Nephron progenitor cell (in vitro differentiated cells): ENCODE measurements at regions not wholly inside any gene's neighbourhood (a gene's known extent, or its start where the extent isn't known, plus 50 kb on each side); places are given as distances from the start of the nearest gene placed in this dataset.

Source experiments
- DNase-seq: peaks from one replicate; pipeline ENCODE4 v3.0.0; 2021
- H3K27ac Mint-ChIP-seq: 2 replicates; pipeline ENCODE4 v1.8.0; 2021; ENCODE audit warnings: mild to moderate bottlenecking, moderate library complexity, mixed read lengths
- H3K27me3 Mint-ChIP-seq: 2 replicates; pipeline ENCODE4 v1.8.0; 2021; ENCODE audit warnings: mild to moderate bottlenecking, low read depth, mixed read lengths; ENCODE audit not compliant: poor library complexity
- H3K36me3 Mint-ChIP-seq: 2 replicates; pipeline ENCODE4 v1.8.0; 2021; ENCODE audit warnings: low read depth, mixed read lengths
- H3K4me1 Mint-ChIP-seq: 2 replicates; pipeline ENCODE4 v1.8.0; 2021; ENCODE audit warnings: mixed read lengths
- H3K4me3 Mint-ChIP-seq: 2 replicates; pipeline ENCODE4 v1.8.0; 2021; ENCODE audit warnings: mild to moderate bottlenecking, moderate library complexity, mixed read lengths
- H3K9me3 Mint-ChIP-seq: 2 replicates; pipeline ENCODE4 v1.8.0; 2021; ENCODE audit warnings: mild to moderate bottlenecking, moderate library complexity, mixed read lengths
- TF ChIP-seq, protein P1 (sequence below): fragments of 200-600 bp; sonication (generic); IDR thresholded peaks from 2 replicates; pipeline ENCODE4 v1.5.0; 2021; ENCODE audit warnings: antibody characterized with exemption

- TF ChIP-seq, protein P1, sequence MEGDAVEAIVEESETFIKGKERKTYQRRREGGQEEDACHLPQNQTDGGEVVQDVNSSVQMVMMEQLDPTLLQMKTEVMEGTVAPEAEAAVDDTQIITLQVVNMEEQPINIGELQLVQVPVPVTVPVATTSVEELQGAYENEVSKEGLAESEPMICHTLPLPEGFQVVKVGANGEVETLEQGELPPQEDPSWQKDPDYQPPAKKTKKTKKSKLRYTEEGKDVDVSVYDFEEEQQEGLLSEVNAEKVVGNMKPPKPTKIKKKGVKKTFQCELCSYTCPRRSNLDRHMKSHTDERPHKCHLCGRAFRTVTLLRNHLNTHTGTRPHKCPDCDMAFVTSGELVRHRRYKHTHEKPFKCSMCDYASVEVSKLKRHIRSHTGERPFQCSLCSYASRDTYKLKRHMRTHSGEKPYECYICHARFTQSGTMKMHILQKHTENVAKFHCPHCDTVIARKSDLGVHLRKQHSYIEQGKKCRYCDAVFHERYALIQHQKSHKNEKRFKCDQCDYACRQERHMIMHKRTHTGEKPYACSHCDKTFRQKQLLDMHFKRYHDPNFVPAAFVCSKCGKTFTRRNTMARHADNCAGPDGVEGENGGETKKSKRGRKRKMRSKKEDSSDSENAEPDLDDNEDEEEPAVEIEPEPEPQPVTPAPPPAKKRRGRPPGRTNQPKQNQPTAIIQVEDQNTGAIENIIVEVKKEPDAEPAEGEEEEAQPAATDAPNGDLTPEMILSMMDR = no peak
- Mint-ChIP-seq H3K9me3 (peaks cover 13% of the 10 kb centered on the region), H3K27me3 (peaks cover 6% of the 10 kb centered on the region), H3K4me1 (peaks cover 25% of the 10 kb centered on the region), H3K36me3 (peaks cover 7% of the 10 kb centered on the region), H3K27ac (no peak overlapping the region), H3K4me3 (no peak overlapping the region)
- no peak for DNase-seq
These were observed 183.8 kb upstream of the CD180 start for GRCh38 chr5:67380431-67380830.

GRCh38 chr5:67379753-67380152 lies 183.2 kb upstream of the CD180 start:
- Mint-ChIP-seq H3K27me3 (peaks cover 6% of the 10 kb centered on the region), H3K4me1 (peaks cover 25% of the 10 kb centered on the region), H3K27ac (no peak overlapping the region), H3K9me3 (peaks cover 18% of the 10 kb centered on the region), H3K36me3 (peaks cover 11% of the 10 kb centered on the region), H3K4me3 (no peak overlapping the region)
- TF ChIP-seq, protein P1 = no peak
- DNase-seq = no peak

DNA sequence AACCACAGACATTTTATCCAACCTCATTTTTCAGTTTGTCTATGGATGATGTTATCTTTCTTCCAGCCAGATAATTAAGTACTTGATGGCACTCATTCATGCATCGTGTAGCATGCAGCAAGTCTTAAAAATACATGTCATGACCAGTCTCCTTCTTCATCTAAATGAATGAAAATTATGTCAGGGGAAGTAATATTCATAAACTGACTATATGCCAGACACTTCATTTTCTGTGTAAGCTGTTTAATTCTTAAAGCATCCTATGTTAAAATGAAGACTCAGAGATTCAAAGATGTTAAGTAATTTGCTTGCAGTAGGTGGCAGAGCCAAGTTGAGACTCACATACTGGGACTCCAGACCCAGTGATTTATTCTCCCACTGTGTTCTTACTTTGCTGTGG lies 181.7 kb upstream of the CD180 start:
- no peak overlapping the region for H3K27ac Mint-ChIP-seq
- H3K4me3 Mint-ChIP-seq = no peak overlapping the region
- H3K27me3 Mint-ChIP-seq = peaks cover 6% of the 10 kb centered on the region
- H3K4me1 Mint-ChIP-seq = peaks cover 20% of the 10 kb centered on the region
- H3K9me3 Mint-ChIP-seq = peaks cover 30% of the 10 kb centered on the region
- H3K36me3 Mint-ChIP-seq = peaks cover 11% of the 10 kb centered on the region
- TF ChIP-seq, protein P1 = no peak
- DNase-seq = no peak

GRCh38 chr5:67377631-67378030 lies 181.0 kb upstream of the CD180 start:
- peaks cover 11% of the 10 kb centered on the region for H3K36me3 Mint-ChIP-seq
- H3K27me3 Mint-ChIP-seq = peaks cover 6% of the 10 kb centered on the region
- no peak overlapping the region for H3K4me3 Mint-ChIP-seq
- no peak for DNase-seq
- TF ChIP-seq, protein P1 = no peak
- peaks cover 30% of the 10 kb centered on the region for H3K9me3 Mint-ChIP-seq
- peaks cover 20% of the 10 kb centered on the region for H3K4me1 Mint-ChIP-seq
- peak overlapping the region; percentile 68 for H3K27ac Mint-ChIP-seq

DNA sequence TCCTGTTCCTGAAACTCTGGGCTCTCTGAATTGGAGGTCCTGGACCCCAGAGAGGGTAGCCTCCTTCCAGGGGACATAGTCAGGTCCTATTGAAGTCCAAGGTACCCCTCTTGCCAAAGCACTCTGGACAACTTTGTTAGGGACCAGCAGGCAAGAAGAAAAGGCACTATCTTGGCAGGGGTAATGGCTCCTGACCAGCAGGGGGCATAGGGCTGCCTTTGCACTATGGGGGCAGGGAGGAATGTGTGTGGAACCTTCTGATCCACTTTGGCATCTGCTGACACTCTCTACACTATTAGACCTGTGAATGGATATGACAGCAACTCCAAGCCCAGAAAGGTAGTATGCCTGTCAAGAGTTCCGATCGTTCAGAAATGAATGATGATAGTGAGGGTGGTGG lies 179.0 kb upstream of the CD180 start:
- TF ChIP-seq, protein P1 = no peak
- no peak for DNase-seq
- Mint-ChIP-seq H3K4me3 (no peak overlapping the region), H3K36me3 (peaks cover 11% of the 10 kb centered on the region), H3K27ac (no peak overlapping the region), H3K27me3 (peaks cover 3% of the 10 kb centered on the region), H3K9me3 (peaks cover 30% of the 10 kb centered on the region), H3K4me1 (peaks cover 20% of the 10 kb centered on the region)

DNA sequence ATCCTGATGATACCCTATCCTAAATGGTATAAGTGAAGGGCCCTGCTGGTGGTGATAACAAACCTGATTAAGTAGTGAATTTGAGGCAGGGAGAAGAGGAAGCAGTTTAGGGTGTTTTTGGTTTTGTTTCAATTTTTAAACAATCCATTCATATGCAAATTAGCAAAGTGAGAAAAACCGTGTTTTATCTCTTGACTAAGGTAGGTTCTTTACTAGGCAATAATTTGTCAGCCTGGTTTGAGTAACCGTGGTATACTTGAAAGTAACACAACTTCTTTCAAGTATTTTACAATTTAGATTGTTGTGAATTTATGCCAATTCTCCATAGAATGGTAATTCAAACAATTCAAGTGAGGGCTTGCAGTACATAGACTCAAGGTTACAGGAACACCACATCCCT lies 177.8 kb upstream of the CD180 start:
- TF ChIP-seq, protein P1 = no peak
- Mint-ChIP-seq H3K36me3 (peaks cover 11% of the 10 kb centered on the region), H3K9me3 (peaks cover 30% of the 10 kb centered on the region), H3K27me3 (peaks cover 3% of the 10 kb centered on the region), H3K27ac (no peak overlapping the region), H3K4me1 (peaks cover 20% of the 10 kb centered on the region), H3K4me3 (no peak overlapping the region)
- DNase-seq = no peak
